ENCODE measurements at regions not wholly inside any gene's neighbourhood (a gene's known extent, or its start where the extent isn't known, plus 50 kb on each side); places are given as distances from the start of the nearest gene placed in this dataset.

DNA sequence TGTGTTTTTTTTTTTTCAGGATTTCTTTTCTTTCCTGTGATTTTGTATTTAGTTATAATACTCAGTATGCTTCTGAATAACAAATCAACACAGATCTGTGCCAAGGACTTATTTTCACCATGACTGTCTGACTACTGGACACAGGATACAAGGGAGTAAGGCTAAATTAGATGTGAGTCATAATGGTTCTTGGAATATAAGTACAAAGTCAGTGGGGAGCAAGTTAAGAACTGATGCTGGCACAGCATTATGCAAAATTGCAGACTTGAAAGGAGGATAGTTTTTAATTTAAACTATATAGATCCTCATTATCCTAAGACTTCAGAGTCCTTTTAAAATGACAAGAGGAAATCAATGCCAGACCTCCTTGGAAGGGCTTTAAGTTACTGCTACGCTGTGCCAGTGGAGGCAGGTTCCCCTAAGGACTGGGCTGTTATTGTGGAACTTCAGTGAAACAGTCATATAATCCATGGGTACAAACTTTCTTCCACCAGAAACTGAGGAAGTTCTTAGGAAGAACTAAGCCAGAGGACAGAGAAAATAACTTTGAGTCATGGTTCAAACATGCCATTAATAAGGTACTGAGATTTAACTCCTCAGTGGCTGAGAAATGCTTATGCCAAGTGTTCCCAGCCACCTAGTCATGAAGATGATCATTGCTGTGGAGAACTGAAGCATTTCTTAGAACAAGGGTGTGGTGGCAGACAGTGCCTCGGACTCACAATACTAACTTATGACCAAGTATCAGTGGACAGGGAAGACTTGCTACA lies 531.2 kb downstream of the HTR7 start:
- TF ChIP-seq, protein P1, sequence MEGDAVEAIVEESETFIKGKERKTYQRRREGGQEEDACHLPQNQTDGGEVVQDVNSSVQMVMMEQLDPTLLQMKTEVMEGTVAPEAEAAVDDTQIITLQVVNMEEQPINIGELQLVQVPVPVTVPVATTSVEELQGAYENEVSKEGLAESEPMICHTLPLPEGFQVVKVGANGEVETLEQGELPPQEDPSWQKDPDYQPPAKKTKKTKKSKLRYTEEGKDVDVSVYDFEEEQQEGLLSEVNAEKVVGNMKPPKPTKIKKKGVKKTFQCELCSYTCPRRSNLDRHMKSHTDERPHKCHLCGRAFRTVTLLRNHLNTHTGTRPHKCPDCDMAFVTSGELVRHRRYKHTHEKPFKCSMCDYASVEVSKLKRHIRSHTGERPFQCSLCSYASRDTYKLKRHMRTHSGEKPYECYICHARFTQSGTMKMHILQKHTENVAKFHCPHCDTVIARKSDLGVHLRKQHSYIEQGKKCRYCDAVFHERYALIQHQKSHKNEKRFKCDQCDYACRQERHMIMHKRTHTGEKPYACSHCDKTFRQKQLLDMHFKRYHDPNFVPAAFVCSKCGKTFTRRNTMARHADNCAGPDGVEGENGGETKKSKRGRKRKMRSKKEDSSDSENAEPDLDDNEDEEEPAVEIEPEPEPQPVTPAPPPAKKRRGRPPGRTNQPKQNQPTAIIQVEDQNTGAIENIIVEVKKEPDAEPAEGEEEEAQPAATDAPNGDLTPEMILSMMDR (IDR thresholded peaks at IDR 0.05) = no peak
- no peak for TF ChIP-seq POLR2A (IDR thresholded peaks at IDR 0.05)

Data from adrenal gland (tissue), 5 donors.